ENCODE measurements at regions not wholly inside any gene's neighbourhood (a gene's known extent, or its start where the extent isn't known, plus 50 kb on each side); places are given as distances from the start of the nearest gene placed in this dataset.

DNA sequence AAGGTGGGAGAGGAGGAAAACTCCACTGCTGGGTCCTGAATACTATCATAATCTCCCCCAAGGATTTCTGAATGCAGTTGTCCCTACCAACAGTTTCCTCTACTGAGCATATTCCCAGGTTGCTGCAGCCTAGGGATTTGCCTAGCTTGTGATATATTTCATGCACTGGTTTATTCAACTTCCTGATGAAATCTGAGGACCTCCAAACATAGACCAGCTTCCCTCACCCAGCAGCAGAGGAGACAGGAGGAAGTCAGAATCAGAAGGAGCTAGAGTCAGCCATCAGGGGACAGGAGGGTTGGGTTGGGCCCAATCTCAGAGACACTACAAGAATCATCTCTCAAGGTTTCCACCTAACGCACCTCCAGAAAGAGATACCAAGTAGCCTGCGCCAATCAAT, 138.4 kb upstream of the TOP1 start:
- DNase-seq (no peak), ATAC-seq (no peak)
- Histone ChIP-seq H3K27ac (no peak overlapping the region), H3K27me3 (ENCODE audit: insufficient read depth in 3 of 3, low read length in 2 of 3) (no peaks in the 10 kb centered on the region), H3K36me3 (ENCODE audit: insufficient read depth in 1 of 2, low read depth in 1 of 2) (no peaks in the 10 kb centered on the region), H3K9me3 (no peaks in the 10 kb centered on the region), H3K4me3 (no peak overlapping the region), H3K4me1 (peaks cover 11% of the 10 kb centered on the region)
- intact Hi-C loops (cut with DNase I): no loop called here
- WGBS, 3 donors: 98 to 100% (median 100%) methylated on average over 2 of the region's 2 CpGs
- TF ChIP-seq, protein P1, sequence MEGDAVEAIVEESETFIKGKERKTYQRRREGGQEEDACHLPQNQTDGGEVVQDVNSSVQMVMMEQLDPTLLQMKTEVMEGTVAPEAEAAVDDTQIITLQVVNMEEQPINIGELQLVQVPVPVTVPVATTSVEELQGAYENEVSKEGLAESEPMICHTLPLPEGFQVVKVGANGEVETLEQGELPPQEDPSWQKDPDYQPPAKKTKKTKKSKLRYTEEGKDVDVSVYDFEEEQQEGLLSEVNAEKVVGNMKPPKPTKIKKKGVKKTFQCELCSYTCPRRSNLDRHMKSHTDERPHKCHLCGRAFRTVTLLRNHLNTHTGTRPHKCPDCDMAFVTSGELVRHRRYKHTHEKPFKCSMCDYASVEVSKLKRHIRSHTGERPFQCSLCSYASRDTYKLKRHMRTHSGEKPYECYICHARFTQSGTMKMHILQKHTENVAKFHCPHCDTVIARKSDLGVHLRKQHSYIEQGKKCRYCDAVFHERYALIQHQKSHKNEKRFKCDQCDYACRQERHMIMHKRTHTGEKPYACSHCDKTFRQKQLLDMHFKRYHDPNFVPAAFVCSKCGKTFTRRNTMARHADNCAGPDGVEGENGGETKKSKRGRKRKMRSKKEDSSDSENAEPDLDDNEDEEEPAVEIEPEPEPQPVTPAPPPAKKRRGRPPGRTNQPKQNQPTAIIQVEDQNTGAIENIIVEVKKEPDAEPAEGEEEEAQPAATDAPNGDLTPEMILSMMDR (IDR thresholded peaks at IDR 0.05): no peak

DNA sequence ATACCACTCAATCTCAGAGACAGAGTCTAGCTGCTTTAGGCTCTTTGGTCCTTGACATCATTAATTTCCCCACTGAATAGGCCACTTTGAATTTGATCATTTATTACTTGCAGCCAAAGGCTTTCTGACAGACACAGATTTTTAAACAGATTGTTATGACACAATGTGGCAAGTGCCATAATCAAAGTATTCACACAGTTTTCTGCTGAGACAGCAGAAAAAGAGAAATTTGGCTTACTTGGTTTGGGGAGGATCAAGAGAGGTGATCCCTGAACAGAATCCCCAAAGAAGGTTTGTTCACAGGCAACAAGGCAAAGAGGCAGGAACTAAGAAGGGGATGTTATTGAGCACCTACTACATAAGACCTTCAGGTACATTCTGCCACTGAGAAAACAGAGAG, 138.0 kb upstream of the TOP1 start:
- no peaks in the 10 kb centered on the region for H3K9me3 ChIP-seq
- no peak for ATAC-seq

DNA sequence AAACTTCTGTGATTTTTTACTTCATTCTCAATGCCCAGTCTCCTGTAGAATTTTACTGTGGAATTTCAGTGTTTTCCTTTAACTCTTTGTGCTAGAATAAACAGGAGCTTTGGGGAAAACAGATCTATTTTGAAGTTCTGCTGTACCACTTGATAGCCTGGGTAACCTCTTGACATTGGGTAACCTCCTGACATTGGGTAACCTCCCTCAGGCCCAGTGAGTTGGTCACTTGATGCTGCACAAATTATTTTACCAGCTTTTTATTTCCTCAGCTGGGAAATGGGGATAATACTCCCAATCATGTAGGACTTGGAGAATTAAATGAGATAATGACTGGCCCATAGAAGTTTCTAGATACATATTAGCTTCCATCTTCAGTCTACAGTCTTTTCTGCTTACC, 137.3 kb upstream of the TOP1 start:
- H3K36me3 ChIP-seq (ENCODE audit: insufficient read depth in 1 of 2, low read depth in 1 of 2): no peaks in the 10 kb centered on the region
- intact Hi-C loops (cut with DNase I): no loop called here
- TF ChIP-seq, protein P1 (IDR thresholded peaks at IDR 0.05): no peak
- no peak overlapping the region for H3K27ac ChIP-seq
- DNase-seq (no peak), ATAC-seq (no peak)
- no peak overlapping the region for H3K4me3 ChIP-seq
- H3K27me3 ChIP-seq (ENCODE audit: insufficient read depth in 3 of 3, low read length in 2 of 3): no peaks in the 10 kb centered on the region
- no peaks in the 10 kb centered on the region for H3K9me3 ChIP-seq
- H3K4me1 ChIP-seq: peaks cover 11% of the 10 kb centered on the region

More for the DNA sequence above, 138.0 kb upstream of the TOP1 start:
- TF ChIP-seq, protein P1 (IDR thresholded peaks at IDR 0.05): no peak
- Histone ChIP-seq H3K27me3 (ENCODE audit: insufficient read depth in 3 of 3, low read length in 2 of 3) (no peaks in the 10 kb centered on the region), H3K36me3 (ENCODE audit: insufficient read depth in 1 of 2, low read depth in 1 of 2) (no peaks in the 10 kb centered on the region), H3K4me1 (peaks cover 11% of the 10 kb centered on the region), H3K27ac (no peak overlapping the region), H3K4me3 (no peak overlapping the region)
- intact Hi-C loops (cut with DNase I): no loop called here
- no peak for DNase-seq

DNA sequence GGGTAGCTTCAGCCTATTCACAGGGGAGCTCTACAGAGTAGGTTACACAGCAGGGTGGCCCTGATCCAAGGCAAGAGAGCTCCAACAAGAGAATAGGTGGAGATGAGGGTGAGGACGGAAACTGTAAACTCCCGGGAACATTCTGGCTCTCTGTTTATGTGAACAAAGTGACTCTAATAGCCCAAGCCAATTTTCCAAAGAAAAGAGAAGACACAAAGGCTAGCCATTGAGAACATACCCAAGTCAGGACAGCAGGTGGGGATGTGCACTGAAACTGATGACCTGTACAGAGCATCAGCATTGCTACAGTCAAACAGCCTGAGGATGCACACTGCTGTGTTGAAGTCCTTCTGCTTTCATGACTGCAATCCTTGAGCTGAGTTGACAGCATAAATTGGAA, 136.0 kb upstream of the TOP1 start:
- H3K9me3 ChIP-seq: no peaks in the 10 kb centered on the region
- H3K4me3 ChIP-seq: no peak overlapping the region
- DNase-seq (no peak), ATAC-seq (no peak)
- TF ChIP-seq, protein P1 (IDR thresholded peaks at IDR 0.05): no peak
- no peaks in the 10 kb centered on the region for H3K36me3 ChIP-seq (ENCODE audit: insufficient read depth in 1 of 2, low read depth in 1 of 2)
- intact Hi-C loops (cut with DNase I): no loop called here
- no peak overlapping the region for H3K27ac ChIP-seq
- 19 to 56% (median 35%) methylated on average over 2 of the region's 2 CpGs for WGBS, 3 donors
- peaks cover 11% of the 10 kb centered on the region for H3K4me1 ChIP-seq
- H3K27me3 ChIP-seq (ENCODE audit: insufficient read depth in 3 of 3, low read length in 2 of 3): no peaks in the 10 kb centered on the region

DNA sequence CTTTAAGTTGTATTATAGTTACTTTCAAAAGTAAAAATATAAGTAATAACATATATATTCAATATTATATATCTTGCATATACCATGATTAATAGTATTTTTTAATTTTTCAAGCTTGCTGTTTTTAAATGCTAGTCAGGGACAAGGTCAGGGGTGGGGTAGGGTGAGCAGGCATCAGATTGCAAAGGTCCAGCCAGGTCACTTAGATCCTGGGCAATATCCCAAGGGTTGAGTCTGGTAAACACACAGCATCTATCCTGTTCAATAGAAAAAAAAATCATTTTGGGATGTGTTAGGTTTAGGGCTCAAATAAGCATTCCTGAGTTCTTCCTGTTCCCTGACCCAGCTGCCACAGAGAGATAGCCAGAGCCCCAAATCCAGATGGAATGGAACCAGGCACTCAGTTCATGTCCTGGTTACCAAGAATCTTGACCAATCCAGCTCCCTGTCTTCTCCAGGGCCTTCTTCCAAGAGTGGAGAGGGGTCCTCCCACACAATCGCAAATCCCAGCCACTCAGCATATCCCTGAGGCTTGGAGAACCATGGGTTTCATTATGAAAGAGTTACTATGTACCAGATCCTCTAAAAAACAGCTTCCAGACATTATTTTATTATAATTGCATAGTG, 134.9 kb upstream of the TOP1 start:
- Histone ChIP-seq H3K36me3 (ENCODE audit: insufficient read depth in 1 of 2, low read depth in 1 of 2) (no peaks in the 10 kb centered on the region), H3K27me3 (ENCODE audit: insufficient read depth in 3 of 3, low read length in 2 of 3) (no peaks in the 10 kb centered on the region), H3K9me3 (no peaks in the 10 kb centered on the region), H3K4me1 (peaks cover 11% of the 10 kb centered on the region), H3K27ac (no peak overlapping the region), H3K4me3 (no peak overlapping the region)
- intact Hi-C loops (cut with DNase I): no loop called here
- WGBS, 3 donors: 15 to 44% (median 35%) methylated on average over 1 of the region's 1 CpG
- DNase-seq: no peak
- no peak for ATAC-seq
- TF ChIP-seq, protein P1 (IDR thresholded peaks at IDR 0.05): no peak
